IPS DF 4.7 (cell line): ENCODE measurements at regions not wholly inside any gene's neighbourhood (a gene's known extent, or its start where the extent isn't known, plus 50 kb on each side); places are given as distances from the start of the nearest gene placed in this dataset.

Experiments
- DNase-seq: peaks from one replicate; pipeline ENCODE4 v3.0.0-alpha.2; 2013; ENCODE audit warnings: low spot score; ENCODE audit errors: extremely low read depth

GRCh38 chr14:104436741-104437701 is 142.5 kb upstream of the C14orf180 start:
- no peak for DNase-seq

- DNase-seq: no peak
These were observed 141.9 kb upstream of the C14orf180 start for GRCh38 chr14:104437703-104438102.

- no peak for DNase-seq
These were observed 141.2 kb upstream of the C14orf180 start for GRCh38 chr14:104438166-104438887.

GRCh38 chr14:104439625-104440024 is 139.9 kb upstream of the C14orf180 start:
- DNase-seq: no peak

- no peak for DNase-seq
These were observed 139.1 kb upstream of the C14orf180 start for GRCh38 chr14:104440297-104440956.

GRCh38 chr14:104441275-104442106 is 138.1 kb upstream of the C14orf180 start:
- no peak for DNase-seq

GRCh38 chr14:104442107-104442551 is 137.4 kb upstream of the C14orf180 start:
- no peak for DNase-seq

- DNase-seq: no peak
These were observed 136.8 kb upstream of the C14orf180 start for GRCh38 chr14:104442631-104443390.

- DNase-seq: no peak
These were observed 136.0 kb upstream of the C14orf180 start for GRCh38 chr14:104443391-104444158.

- no peak for DNase-seq
These were observed 135.2 kb upstream of the C14orf180 start for GRCh38 chr14:104444159-104445030.

- no peak for DNase-seq
These were observed 134.5 kb upstream of the C14orf180 start for GRCh38 chr14:104445086-104445485.

GRCh38 chr14:104445832-104446381 is 133.7 kb upstream of the C14orf180 start:
- no peak for DNase-seq

GRCh38 chr14:104446611-104447010 is 133.0 kb upstream of the C14orf180 start:
- DNase-seq: no peak

GRCh38 chr14:104447750-104448149 is 131.8 kb upstream of the C14orf180 start:
- no peak for DNase-seq

GRCh38 chr14:104448321-104448720 is 131.2 kb upstream of the C14orf180 start:
- DNase-seq: no peak

GRCh38 chr14:104448721-104449120 is 130.8 kb upstream of the C14orf180 start:
- DNase-seq: no peak

- DNase-seq: no peak
These were observed 128.7 kb upstream of the C14orf180 start for GRCh38 chr14:104450811-104451401.

GRCh38 chr14:104451474-104451873 is 128.1 kb upstream of the C14orf180 start:
- DNase-seq: no peak
